Hypothalamus (tissue), 51 donors: ENCODE measurements at regions not wholly inside any gene's neighbourhood (a gene's known extent, or its start where the extent isn't known, plus 50 kb on each side); places are given as distances from the start of the nearest gene placed in this dataset.

Source experiments
- DNase-seq, 51 donors: peaks; one replicate each; lab custom pipeline; 2025; lab: John Stamatoyannopoulos, UW

DNA sequence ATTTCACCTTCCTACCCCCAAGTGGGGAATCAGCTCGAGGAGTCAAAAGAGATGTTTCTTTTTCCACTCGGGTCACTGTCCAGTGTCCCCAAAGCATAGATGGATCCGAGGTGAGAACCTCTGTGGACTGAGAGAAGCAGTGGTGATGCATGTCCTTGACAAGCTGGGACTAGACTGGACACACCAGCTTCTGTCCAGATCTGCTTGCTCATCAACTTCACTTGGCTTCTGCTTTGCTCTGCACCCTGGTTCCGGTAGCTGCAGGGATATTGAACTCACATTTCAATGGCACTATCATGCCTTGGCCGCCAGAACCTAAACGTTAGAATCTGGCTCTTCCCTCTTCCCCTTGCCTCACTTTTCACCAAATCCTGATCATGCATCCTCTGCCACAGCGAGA, 50.3 kb upstream of the CXCL12 start:
- no peak for DNase-seq

DNA sequence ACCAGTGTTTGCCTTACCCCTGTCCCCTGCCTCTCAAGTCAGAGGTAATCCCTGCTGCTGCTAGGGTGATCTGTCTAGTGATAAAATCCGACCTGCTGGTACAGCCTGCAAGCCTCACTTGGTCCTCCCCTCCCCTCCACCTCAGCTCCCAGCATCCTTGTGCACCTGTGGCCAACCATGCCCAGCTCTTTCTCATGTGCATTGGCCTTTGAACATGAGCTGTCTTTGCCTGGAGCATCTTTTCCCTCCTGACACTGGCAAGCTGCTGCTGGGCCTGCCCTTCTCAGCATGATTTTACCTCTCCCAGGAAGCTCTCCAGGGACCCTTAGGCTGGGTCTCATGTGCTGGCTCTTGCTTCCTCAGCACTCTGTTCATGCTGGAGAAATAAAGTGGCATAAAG, 51.3 kb upstream of the CXCL12 start:
- DNase-seq = no peak

DNA sequence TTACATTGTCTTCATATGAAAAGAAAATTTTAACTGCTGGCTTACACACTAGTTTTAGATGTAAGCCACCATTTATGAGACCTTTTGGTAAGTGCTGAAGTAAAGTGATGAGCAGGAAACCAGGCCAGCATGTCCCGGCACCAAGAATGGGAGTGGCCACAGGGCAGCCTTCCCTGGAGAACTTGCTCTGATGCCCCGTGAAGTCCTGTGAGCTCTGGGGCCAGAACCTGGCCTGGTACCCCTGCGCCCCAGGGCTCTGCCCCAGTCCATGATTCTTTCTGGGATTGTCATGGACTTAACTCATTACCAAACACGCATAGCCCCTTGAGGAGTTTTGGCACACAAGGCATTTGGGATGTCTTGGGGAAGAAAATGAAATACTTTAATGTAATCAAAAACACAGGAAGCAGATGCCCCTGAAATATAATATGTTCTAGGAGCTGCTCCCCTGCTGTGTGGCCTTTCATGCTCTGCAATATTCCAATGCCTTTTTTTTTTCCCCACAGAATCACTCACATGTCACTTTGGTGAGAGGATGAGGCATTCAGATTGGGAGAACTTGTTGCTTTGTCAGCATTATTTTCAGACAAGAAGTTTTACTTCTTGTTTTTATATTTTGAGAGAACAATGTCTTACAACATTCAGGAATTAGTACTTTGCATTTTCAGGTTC, 53.1 kb upstream of the CXCL12 start:
- no peak for DNase-seq

GRCh38 chr10:44439239-44439957, 54.5 kb upstream of the CXCL12 start:
- DNase-seq = no peak

DNA sequence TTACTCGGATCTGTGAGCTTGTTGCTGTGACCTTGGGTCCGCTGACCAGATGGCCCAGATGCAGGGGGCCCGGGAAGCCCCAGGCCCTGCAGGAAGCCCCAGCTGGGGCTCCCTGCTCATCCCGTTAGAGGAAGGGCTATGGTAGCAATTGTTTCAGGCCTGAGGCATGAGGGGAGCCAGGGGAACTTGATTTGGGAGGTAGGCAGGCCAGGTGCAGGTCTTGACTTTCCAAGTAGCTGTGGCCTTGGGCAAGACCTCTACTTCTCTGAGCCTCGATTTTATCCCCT, 55.0 kb upstream of the CXCL12 start:
- DNase-seq = no peak

DNA sequence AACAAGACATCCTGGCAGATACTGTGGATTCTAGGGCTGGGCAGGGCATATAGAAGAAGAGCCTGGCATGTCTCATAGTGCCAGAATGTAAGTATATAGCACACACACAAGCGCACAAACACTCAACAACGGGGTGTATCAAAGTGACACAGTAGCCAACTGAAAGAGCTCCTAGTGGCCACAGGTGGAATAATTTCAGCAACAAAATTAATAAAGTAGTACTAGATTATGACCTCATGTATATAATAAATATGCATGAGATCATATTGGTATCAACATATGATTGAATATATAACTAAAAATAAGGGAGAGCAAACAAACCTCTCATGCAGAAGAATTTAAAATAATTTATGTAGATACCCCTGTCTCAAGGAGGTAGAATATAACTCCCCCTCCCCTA, 72.4 kb upstream of the CXCL12 start:
- no peak for DNase-seq

DNA sequence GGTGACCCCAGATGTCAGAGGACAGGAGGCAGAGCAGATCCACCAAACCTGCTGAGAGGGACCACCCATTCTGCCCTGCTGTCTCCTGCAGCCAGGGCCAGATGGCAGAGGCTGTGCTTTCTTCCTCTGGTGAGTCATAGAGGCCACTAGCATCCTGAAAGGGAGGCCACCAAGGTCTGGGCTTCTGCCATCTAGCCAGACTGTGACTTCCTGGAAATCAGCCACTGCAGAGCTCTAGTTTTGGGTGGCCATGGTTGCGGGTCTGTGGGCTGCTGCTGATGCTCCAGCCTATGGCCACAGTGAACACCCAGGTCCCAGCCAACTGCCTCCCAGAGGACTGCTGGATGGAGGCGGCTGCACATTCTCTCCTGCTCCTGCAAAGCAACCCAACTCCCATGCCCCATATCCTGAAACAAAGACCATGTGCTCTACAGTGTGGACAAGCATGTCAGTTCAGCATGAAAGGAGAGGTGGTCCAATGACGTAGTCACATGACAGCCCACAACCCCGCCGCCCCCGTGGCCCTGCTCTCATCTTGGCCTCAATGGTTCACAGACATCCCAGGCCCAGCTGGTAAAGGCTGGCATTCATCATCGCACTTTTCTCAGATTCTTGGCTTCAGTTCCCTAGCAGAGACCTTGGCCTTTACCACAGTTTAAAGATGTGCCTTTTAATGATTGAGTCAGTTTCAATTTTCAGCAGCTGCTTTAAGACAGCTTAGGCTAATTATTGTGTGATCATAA, 73.9 kb upstream of the CXCL12 start:
- no peak for DNase-seq

DNA sequence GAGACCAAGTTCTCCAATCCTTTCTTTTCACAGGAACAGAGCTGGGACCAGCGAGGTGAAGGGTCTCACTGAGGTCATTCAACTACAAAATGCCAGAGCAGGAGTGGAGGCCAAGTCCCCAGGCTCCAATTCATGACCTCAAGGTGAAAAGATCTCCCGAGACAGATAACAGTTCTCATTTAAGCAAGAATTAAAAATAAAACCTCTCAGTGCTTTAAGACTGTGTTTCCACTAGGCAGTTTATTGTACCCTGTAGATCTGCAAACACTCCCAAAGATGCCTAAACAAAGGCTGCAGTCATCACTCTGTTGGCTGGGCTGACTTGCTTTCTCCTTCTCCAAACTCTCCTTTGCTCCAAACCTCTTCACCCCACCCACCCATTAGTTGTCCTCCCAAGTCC, 74.8 kb upstream of the CXCL12 start:
- DNase-seq = no peak

DNA sequence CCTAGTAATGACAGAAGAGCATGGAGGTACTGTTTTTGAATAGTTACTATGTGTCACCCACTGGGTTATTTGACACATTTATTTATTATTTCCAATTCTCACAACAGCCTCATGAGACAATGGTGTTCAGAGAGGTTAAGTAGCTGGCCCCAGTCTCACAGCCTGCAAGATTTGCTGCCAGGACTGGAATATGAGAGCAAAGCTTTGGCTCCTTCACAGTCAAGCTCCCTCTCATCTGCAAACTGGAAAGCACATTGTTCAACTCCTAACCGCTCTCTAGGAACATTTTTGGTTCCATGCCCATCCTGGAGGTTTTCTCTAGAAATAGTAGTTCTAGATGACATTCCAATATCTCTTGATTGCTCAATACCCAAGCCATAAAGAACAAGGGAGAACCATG, 75.5 kb upstream of the CXCL12 start:
- no peak for DNase-seq

- DNase-seq = no peak
Observed at GRCh38 chr10:44462338-44462914, 77.5 kb upstream of the CXCL12 start.

GRCh38 chr10:44463511-44464121, 78.7 kb upstream of the CXCL12 start:
- DNase-seq = no peak

- no peak for DNase-seq
Observed at GRCh38 chr10:44464503-44464902, 79.6 kb upstream of the CXCL12 start.

GRCh38 chr10:44465401-44466115, 80.7 kb upstream of the CXCL12 start:
- no peak for DNase-seq

GRCh38 chr10:44466236-44466635, 81.3 kb upstream of the CXCL12 start:
- no peak for DNase-seq

- no peak for DNase-seq
Observed at GRCh38 chr10:44467090-44467489, 82.2 kb upstream of the CXCL12 start.

DNA sequence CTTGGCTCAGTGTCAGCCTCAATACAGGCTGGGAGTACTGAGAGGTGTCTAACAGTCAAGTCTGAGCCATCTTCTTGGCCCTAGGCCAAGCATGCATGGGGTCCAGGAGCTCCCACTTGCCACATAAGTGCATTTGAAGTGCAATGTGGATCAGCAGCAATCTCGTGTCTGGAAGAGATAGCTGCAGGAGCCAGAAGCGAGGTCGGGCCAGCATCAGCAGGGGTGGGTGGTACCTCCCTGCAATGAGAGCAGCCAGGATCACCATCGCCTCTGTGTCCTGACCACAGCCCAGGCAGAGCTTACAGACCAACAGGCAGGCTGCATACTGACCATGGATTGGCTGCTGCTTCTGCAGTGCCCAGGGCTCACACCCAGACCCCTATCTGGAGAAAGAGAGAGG, 83.0 kb upstream of the CXCL12 start:
- DNase-seq = no peak

DNA sequence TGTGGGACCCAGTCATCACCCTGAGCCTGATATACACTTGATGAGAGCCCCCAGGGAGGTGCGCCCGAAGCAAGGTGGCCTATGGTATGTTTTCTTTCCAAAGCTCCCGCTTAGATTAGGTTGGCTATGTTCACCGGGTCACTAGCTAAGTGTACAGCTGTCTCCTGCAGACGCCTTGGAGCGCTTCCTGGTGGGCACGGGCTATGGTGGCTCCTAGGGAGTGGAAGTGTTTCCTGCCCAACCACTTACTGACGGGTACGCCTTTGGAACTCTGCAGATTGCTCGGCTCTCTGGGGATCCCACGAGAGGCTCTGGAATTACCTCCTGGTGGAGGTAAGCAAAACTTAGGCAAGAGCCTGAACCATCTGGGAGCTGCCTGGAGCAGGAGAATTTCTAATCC, 83.6 kb upstream of the CXCL12 start:
- no peak for DNase-seq

GRCh38 chr10:44468965-44469364, 84.1 kb upstream of the CXCL12 start:
- DNase-seq = no peak

DNA sequence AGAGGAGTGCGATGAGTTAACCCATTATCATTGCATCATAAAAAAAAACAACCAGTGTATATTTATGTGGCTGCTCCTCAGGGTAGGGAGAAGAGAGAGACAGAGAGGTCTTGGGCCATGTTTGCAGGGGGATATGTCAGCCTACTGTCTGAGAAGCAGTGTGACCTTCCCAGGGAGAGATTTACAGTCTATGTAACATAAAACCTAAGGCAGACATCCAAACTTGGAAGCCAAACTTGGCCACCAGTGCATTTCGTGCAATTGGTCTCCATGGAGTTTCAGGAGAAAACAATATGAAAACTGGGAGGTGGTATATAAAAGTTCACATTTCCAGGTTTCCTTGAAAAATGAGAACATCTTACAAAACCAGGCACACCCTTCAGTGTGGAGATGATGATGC, 85.9 kb upstream of the CXCL12 start:
- DNase-seq = no peak

- no peak for DNase-seq
Observed at GRCh38 chr10:44471410-44471809, 86.5 kb upstream of the CXCL12 start.

GRCh38 chr10:44473146-44473545, 88.2 kb upstream of the CXCL12 start:
- DNase-seq = no peak
